GM10266 (cell line): ENCODE measurements at regions not wholly inside any gene's neighbourhood (a gene's known extent, or its start where the extent isn't known, plus 50 kb on each side); places are given as distances from the start of the nearest gene placed in this dataset.

ENCODE experiments used
- DNase-seq: peaks from one replicate; pipeline ENCODE4 v3.0.0; 2012; ENCODE audit errors: extremely low spot score
- CTCF ChIP-seq: IDR thresholded peaks from 2 replicates; pipeline ENCODE4 v1.5.1; 2012; ENCODE audit warnings: mild to moderate bottlenecking, low read depth; ENCODE audit not compliant: control insufficient read depth, insufficient read depth; ENCODE audit errors: missing control alignments

GRCh38 chr3:124444896-124445295 lies 285.4 kb upstream of the UMPS start:
- DNase-seq: no peak

GRCh38 chr3:124447845-124448244 lies 282.4 kb upstream of the UMPS start:
- DNase-seq: no peak
- TF ChIP-seq CTCF: no peak

More at GRCh38 chr3:124444896-124445295, 285.4 kb upstream of the UMPS start:
- TF ChIP-seq CTCF: no peak

- TF ChIP-seq CTCF: no peak
- DNase-seq: no peak
Observed at GRCh38 chr3:124448954-124449353, 281.3 kb upstream of the UMPS start.

GRCh38 chr3:124450366-124450765 lies 279.9 kb upstream of the UMPS start:
- DNase-seq: no peak
- no peak for TF ChIP-seq CTCF

- DNase-seq: no peak
- TF ChIP-seq CTCF: no peak
Observed at GRCh38 chr3:124451630-124452317, 278.5 kb upstream of the UMPS start.

- no peak for TF ChIP-seq CTCF
- no peak for DNase-seq
Observed at GRCh38 chr3:124453189-124453588, 277.1 kb upstream of the UMPS start.

GRCh38 chr3:124455891-124456290 lies 274.4 kb upstream of the UMPS start:
- no peak for TF ChIP-seq CTCF
- no peak for DNase-seq
